ENCODE measurements at regions not wholly inside any gene's neighbourhood (a gene's known extent, or its start where the extent isn't known, plus 50 kb on each side); places are given as distances from the start of the nearest gene placed in this dataset.

DNA sequence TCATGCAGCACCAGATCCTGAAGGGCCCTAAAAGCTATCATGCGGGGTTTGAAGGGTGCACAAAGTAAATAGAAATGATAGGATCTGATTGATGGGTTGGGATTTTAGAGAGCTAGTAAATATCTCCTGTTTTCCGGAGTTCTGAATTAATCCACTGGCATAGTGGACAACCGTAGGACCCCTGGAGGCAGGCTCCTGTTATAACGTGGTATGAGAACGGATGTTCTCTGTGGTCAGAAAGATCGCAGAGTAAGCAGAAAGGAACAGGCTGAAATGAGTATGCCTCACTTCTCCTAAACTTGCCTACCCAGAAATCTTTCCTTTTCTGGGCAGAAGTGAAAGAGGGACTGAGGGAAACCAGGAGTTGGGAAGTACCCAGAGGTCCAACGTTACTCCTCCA, 470.8 kb downstream of the AJAP1 start:
- TF ChIP-seq CTCF (IDR thresholded peaks at IDR 0.05; ENCODE audit: low read depth, low read length, poor library complexity, severe bottlenecking) (no peak), EZH2phosphoT487 (IDR thresholded peaks at IDR 0.05; ENCODE audit: borderline replicate concordance, low read length) (no peak)

Data from DOHH2 (cell line).